AG10803 (cell line): ENCODE measurements at regions not wholly inside any gene's neighbourhood (a gene's known extent, or its start where the extent isn't known, plus 50 kb on each side); places are given as distances from the start of the nearest gene placed in this dataset.

ENCODE experiments used
- DNase-seq: peaks from one replicate; pipeline ENCODE4 v3.0.0; 2010; ENCODE audit warnings: low read depth
- H3K4me3 ChIP-seq: 2 replicates; pipeline ENCODE4 v1.5.1; 2011; ENCODE audit warnings: mild to moderate bottlenecking, low read length, control low read depth
- TF ChIP-seq, protein P1 (sequence below): conservative IDR thresholded peaks from 2 replicates; pipeline ENCODE4 v1.5.1; 2011; ENCODE audit warnings: mild to moderate bottlenecking, low read length, control low read depth, inconsistent platforms

GRCh38 chr10:25797888-25798429, 136.1 kb upstream of the MYO3A start:
- TF ChIP-seq, protein P1, sequence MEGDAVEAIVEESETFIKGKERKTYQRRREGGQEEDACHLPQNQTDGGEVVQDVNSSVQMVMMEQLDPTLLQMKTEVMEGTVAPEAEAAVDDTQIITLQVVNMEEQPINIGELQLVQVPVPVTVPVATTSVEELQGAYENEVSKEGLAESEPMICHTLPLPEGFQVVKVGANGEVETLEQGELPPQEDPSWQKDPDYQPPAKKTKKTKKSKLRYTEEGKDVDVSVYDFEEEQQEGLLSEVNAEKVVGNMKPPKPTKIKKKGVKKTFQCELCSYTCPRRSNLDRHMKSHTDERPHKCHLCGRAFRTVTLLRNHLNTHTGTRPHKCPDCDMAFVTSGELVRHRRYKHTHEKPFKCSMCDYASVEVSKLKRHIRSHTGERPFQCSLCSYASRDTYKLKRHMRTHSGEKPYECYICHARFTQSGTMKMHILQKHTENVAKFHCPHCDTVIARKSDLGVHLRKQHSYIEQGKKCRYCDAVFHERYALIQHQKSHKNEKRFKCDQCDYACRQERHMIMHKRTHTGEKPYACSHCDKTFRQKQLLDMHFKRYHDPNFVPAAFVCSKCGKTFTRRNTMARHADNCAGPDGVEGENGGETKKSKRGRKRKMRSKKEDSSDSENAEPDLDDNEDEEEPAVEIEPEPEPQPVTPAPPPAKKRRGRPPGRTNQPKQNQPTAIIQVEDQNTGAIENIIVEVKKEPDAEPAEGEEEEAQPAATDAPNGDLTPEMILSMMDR: no peak
- no peak overlapping the region for H3K4me3 ChIP-seq
- no peak for DNase-seq

- H3K4me3 ChIP-seq: no peak overlapping the region
- TF ChIP-seq, protein P1: no peak
- no peak for DNase-seq
These were observed 129.5 kb upstream of the MYO3A start for GRCh38 chr10:25804505-25804904.

DNA sequence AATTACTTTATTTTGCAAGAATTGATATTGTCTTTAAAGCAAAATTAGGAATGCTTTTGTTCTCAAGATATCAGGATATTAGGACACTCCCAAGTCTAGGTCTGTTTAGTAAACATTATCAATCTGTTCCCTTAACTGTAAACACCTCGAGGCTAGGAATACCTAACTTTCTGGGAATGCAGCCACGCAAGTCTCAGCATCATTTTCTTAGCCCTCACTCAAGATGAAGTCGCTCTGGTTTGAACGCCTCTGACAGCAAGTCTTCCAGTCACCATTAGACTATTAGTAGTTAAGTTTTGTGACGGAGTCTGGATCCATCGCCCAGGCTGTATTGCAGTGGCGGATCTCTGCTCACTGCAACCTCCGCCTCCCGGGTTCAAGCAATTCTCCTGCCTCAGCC, 128.0 kb upstream of the MYO3A start:
- no peak overlapping the region for H3K4me3 ChIP-seq
- DNase-seq: no peak
- TF ChIP-seq, protein P1: no peak

- TF ChIP-seq, protein P1: no peak
- no peak overlapping the region for H3K4me3 ChIP-seq
- no peak for DNase-seq
These were observed 125.7 kb upstream of the MYO3A start for GRCh38 chr10:25808372-25808771.

DNA sequence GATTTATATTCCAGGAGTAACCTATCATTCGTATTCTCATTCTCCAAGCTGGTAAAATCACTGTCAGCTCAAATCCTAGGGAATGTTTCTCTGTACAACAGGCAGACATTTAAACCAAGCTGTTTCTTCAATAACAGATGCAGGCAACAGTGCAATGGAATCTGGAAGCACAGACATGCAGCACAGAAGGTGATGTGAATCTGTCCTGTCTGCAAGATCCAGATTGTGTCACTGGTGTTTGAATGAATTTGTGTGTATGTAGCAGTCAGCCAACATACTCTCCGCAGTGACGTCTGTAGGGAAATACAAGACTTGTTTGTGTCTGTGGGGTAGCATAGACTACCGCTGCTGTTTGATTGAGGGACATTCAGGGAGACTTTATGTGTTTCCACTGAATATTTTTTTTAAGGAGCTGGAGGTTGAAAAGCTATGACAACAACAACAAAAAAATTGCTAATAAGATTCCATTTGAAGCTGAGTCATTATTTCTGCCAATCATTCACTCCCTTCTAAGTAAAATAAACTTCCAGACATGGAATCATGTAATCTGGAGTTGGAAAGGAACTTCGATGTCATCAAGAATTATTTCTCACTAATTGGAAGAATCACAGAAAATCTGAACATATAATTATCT, 122.9 kb upstream of the MYO3A start:
- no peak for DNase-seq
- no peak overlapping the region for H3K4me3 ChIP-seq
- TF ChIP-seq, protein P1: no peak

DNA sequence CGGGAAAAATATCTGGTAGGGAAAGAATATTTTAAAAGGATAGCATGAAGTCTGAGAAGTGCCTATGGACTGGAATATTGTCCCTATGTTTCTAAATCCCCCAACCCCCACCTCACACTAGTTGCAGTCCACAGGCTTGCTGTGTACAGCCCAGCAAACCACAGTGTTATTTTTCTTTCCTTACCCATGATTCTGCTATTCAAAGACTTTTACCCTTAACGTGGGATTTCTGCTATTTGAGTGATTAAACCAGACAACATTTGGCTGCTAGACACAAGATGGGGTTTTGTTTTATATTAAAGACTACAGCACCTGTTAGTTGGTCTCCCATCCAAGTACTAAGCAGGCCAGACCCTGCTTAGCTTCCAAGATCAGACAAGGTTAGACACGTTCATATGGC, 120.5 kb upstream of the MYO3A start:
- no peak for DNase-seq
- TF ChIP-seq, protein P1: no peak
- no peak overlapping the region for H3K4me3 ChIP-seq

GRCh38 chr10:25815236-25815635, 118.8 kb upstream of the MYO3A start:
- TF ChIP-seq, protein P1: no peak

More at GRCh38 chr10:25815236-25815635, 118.8 kb upstream of the MYO3A start:
- no peak overlapping the region for H3K4me3 ChIP-seq
- no peak for DNase-seq
